Peyer's patch (tissue), 4 donors: ENCODE measurements at regions not wholly inside any gene's neighbourhood (a gene's known extent, or its start where the extent isn't known, plus 50 kb on each side); places are given as distances from the start of the nearest gene placed in this dataset.

Experiments
- DNase-seq, 3 donors: peaks; one replicate each; pipeline ENCODE4 v3.0.0-alpha.2; 2017 to 2019
- H3K27ac ChIP-seq, 4 donors: fragments of 200-600 bp; sonication (generic); one replicate each; pipeline ENCODE4 v1.5.1; 2016 to 2019
- H3K27me3 ChIP-seq, 2 donors: fragments of 200-600 bp; sonication (generic); one replicate each; pipeline ENCODE4 v1.5.1; 2019
- H3K36me3 ChIP-seq, 3 donors: fragments of 200-600 bp; sonication (generic); one replicate each; pipeline ENCODE4 v1.5.1; 2016 to 2019
- H3K4me1 ChIP-seq, 4 donors: fragments of 200-600 bp; sonication (generic); one replicate each; pipeline ENCODE4 v1.5.1; 2016 to 2019
- H3K4me3 ChIP-seq, 4 donors: fragments of 200-600 bp; sonication (generic); 1 replicate in 3 of 4; 2 replicates in 1 of 4; pipeline ENCODE4 v1.5.1; 2016 to 2019; ENCODE audit warnings: mild to moderate bottlenecking in 1 of 4
- H3K9me3 ChIP-seq, 4 donors: fragments of 200-600 bp; sonication (generic); one replicate each; pipeline ENCODE4 v1.5.1; 2016 to 2019; ENCODE audit warnings: mild to moderate bottlenecking in 1 of 4
- POLR2A ChIP-seq, 2 donors: fragments of 450-650 bp; IDR thresholded peaks; one replicate each; pipeline ENCODE4 v1.5.1; 2017; ENCODE audit warnings: antibody characterized with exemption in 2 of 2, mild to moderate bottlenecking in 2 of 2, moderate library complexity in 2 of 2
- TF ChIP-seq, protein P1 (sequence below), 6 experiments: fragments of 450-650 bp in 4 of 6; fragments of 200-600 bp in 2 of 6; sonication (generic) in 1 of 6; IDR thresholded peaks; one replicate each; pipeline ENCODE4 v1.5.1; 2017 to 2019; ENCODE audit warnings: antibody characterized with exemption in 6 of 6, mild to moderate bottlenecking in 3 of 6, moderate library complexity in 1 of 6

- Histone ChIP-seq H3K9me3 (no peaks in the 10 kb centered on the region), H3K27ac (no peak overlapping the region), H3K36me3 (no peaks in the 10 kb centered on the region), H3K4me1 (no peaks in the 10 kb centered on the region), H3K4me3 (no peak overlapping the region), H3K27me3 (no peaks in the 10 kb centered on the region)
- peak in 1 of 3 donors; percentile 61 for DNase-seq
- TF ChIP-seq, protein P1, sequence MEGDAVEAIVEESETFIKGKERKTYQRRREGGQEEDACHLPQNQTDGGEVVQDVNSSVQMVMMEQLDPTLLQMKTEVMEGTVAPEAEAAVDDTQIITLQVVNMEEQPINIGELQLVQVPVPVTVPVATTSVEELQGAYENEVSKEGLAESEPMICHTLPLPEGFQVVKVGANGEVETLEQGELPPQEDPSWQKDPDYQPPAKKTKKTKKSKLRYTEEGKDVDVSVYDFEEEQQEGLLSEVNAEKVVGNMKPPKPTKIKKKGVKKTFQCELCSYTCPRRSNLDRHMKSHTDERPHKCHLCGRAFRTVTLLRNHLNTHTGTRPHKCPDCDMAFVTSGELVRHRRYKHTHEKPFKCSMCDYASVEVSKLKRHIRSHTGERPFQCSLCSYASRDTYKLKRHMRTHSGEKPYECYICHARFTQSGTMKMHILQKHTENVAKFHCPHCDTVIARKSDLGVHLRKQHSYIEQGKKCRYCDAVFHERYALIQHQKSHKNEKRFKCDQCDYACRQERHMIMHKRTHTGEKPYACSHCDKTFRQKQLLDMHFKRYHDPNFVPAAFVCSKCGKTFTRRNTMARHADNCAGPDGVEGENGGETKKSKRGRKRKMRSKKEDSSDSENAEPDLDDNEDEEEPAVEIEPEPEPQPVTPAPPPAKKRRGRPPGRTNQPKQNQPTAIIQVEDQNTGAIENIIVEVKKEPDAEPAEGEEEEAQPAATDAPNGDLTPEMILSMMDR (IDR thresholded peaks at IDR 0.05) = peak; percentile 10 to 80 (median 70)
- TF ChIP-seq POLR2A (IDR thresholded peaks at IDR 0.05) = no peak
Measured at GRCh38 chr1:119275145-119276134, 93.1 kb upstream of the HAO2 start.

DNA sequence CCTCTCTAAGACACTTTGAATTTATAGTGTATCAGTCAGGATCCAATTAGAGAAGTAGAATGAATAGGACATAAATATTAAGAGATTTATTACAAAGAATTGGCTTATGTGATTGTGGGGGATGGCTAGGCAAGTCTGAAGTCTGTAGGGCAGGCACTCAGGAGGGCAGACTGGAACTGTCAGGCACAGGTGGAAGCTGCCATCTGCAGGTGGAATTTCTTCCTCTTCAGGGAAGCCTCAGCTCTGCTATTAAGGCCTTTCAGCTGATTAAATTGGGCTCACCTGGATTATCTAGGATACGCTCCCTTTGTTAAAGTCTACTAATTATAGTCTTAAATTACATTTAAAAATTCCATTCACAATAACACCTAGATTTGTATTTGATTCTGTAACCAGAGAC is 92.0 kb upstream of the HAO2 start:
- H3K9me3 ChIP-seq = no peaks in the 10 kb centered on the region
- DNase-seq = no peak
- TF ChIP-seq, protein P1 (IDR thresholded peaks at IDR 0.05) = peak in 1 of 6 experiments; percentile 5
- no peak for TF ChIP-seq POLR2A (IDR thresholded peaks at IDR 0.05)
- no peak overlapping the region for H3K27ac ChIP-seq
- H3K27me3 ChIP-seq = no peaks in the 10 kb centered on the region
- no peaks in the 10 kb centered on the region for H3K36me3 ChIP-seq
- H3K4me1 ChIP-seq = no peaks in the 10 kb centered on the region
- H3K4me3 ChIP-seq = no peak overlapping the region

DNA sequence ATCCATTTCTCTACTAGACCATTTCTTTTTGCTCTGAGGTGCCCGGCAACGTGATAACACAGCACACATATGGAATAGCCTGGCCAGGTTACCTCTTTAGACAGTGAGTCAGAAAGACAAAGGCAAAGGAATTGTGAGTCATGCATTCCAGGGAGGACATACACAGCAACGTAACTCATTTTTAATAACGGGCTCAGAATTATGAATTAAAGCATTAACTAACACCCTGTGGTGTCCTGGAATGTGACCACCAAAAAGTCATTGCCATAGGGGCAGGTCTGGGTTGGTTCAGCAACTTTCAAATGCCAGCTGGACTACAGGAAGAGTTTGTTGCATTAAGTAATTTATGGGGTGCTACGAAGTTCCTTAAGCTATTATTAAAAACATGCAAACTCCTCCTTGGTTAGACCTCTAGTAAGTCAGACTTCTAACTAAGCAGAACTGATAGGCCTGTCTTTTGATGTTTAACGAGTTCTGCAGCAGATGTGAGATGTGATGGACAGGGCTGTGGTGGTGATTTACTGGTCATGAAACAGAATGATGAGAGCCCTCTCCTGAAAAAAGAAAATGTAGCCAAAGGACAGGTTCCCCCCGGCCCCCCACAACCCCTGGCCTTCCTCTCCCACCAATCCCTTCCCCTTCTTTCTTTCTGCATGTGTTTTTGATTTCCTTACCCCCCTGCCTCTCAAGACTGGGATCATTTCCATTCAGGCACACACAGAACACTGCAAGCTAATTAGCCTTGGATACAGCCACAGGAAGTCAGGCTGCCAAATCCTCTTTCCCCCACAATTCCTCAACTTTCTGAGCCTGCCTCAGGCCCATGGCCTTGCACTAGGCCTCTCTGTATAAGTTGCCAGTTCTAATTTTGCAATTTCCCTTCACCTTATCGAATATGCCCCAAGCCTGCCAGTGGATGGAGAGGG is 88.9 kb upstream of the HAO2 start:
- H3K36me3 ChIP-seq = no peaks in the 10 kb centered on the region
- H3K4me3 ChIP-seq = no peak overlapping the region
- TF ChIP-seq POLR2A (IDR thresholded peaks at IDR 0.05) = no peak
- TF ChIP-seq, protein P1 (IDR thresholded peaks at IDR 0.05) = no peak
- H3K9me3 ChIP-seq = no peaks in the 10 kb centered on the region
- no peaks in the 10 kb centered on the region for H3K27me3 ChIP-seq
- H3K4me1 ChIP-seq = no peaks in the 10 kb centered on the region
- no peak for DNase-seq
- no peak overlapping the region for H3K27ac ChIP-seq

GRCh38 chr1:119285482-119285881 is 83.1 kb upstream of the HAO2 start:
- H3K4me1 ChIP-seq = no peaks in the 10 kb centered on the region
- H3K27me3 ChIP-seq = no peaks in the 10 kb centered on the region
- H3K4me3 ChIP-seq = no peak overlapping the region
- TF ChIP-seq, protein P1 (IDR thresholded peaks at IDR 0.05) = no peak
- TF ChIP-seq POLR2A (IDR thresholded peaks at IDR 0.05) = no peak
- H3K9me3 ChIP-seq = no peaks in the 10 kb centered on the region
- no peak overlapping the region for H3K27ac ChIP-seq
- no peaks in the 10 kb centered on the region for H3K36me3 ChIP-seq
- DNase-seq = no peak

- H3K4me3 ChIP-seq = no peak overlapping the region
- H3K27ac ChIP-seq = no peak overlapping the region
- H3K27me3 ChIP-seq = no peaks in the 10 kb centered on the region
- no peak for TF ChIP-seq POLR2A (IDR thresholded peaks at IDR 0.05)
- TF ChIP-seq, protein P1 (IDR thresholded peaks at IDR 0.05) = peak in 4 of 6 experiments; percentile 41 to 65 (median 61)
- no peaks in the 10 kb centered on the region for H3K9me3 ChIP-seq
- DNase-seq = no peak
- H3K36me3 ChIP-seq = no peaks in the 10 kb centered on the region
- no peaks in the 10 kb centered on the region for H3K4me1 ChIP-seq
Measured at GRCh38 chr1:119286587-119287181, 81.9 kb upstream of the HAO2 start.
